Fibroblast of the aortic adventitia (primary cell): ENCODE measurements at regions not wholly inside any gene's neighbourhood (a gene's known extent, or its start where the extent isn't known, plus 50 kb on each side); places are given as distances from the start of the nearest gene placed in this dataset.

ENCODE experiments used
- DNase-seq: peaks from one replicate; pipeline ENCODE4 v3.0.0-alpha.2; 2010; ENCODE audit warnings: low read depth
- H3K4me3 ChIP-seq: 2 replicates; pipeline ENCODE4 v1.5.1; 2011; ENCODE audit warnings: low read depth, mild to moderate bottlenecking, control low read depth, low read length, moderate library complexity
- CTCF ChIP-seq: IDR thresholded peaks from 2 replicates; pipeline ENCODE4 v1.5.1; 2011; ENCODE audit warnings: mild to moderate bottlenecking, low read length, control low read depth, inconsistent platforms; ENCODE audit not compliant: insufficient read depth

- no peak overlapping the region for H3K4me3 ChIP-seq
- peak; percentile 32 for DNase-seq
- no peak for TF ChIP-seq CTCF
These were observed 89.0 kb upstream of the CEP85L start for GRCh38 chr6:118740372-118740771.

- no peak for TF ChIP-seq CTCF
- no peak for DNase-seq
These were observed 88.4 kb upstream of the CEP85L start for GRCh38 chr6:118739696-118740353.

GRCh38 chr6:118736440-118736839 is 85.0 kb upstream of the CEP85L start:
- no peak overlapping the region for H3K4me3 ChIP-seq
- DNase-seq = no peak
- no peak for TF ChIP-seq CTCF

More at GRCh38 chr6:118739696-118740353, 88.4 kb upstream of the CEP85L start:
- no peak overlapping the region for H3K4me3 ChIP-seq

- no peak overlapping the region for H3K4me3 ChIP-seq
- peak; percentile 8 for DNase-seq
- TF ChIP-seq CTCF = peak; percentile 47
These were observed 83.9 kb upstream of the CEP85L start for GRCh38 chr6:118735320-118735719.

- TF ChIP-seq CTCF = no peak
- H3K4me3 ChIP-seq = no peak overlapping the region
- DNase-seq = no peak
These were observed 74.6 kb upstream of the CEP85L start for GRCh38 chr6:118725944-118726343.

GRCh38 chr6:118724211-118724610 is 72.8 kb upstream of the CEP85L start:
- DNase-seq = no peak

More at GRCh38 chr6:118724211-118724610, 72.8 kb upstream of the CEP85L start:
- no peak overlapping the region for H3K4me3 ChIP-seq
- no peak for TF ChIP-seq CTCF
